K562 (cell line): ENCODE measurements at regions not wholly inside any gene's neighbourhood (a gene's known extent, or its start where the extent isn't known, plus 50 kb on each side); places are given as distances from the start of the nearest gene placed in this dataset.

ENCODE experiments used
- ATAC-seq: fragments of 200-7000 bp; cut with Tn5 transposase; 3 replicates; pipeline ENCODE4 v1.9.1; 2020; ENCODE audit warnings: moderate library complexity
- BruUV-seq: library from RNA; stranded (reverse); fragments of 400-500 nt; replicated peaks from 2 replicates; lab custom pipeline; 2021; lab: Mats Ljungman, UMichigan
- CTCF ChIA-PET: fragments of 300-600 bp; formaldehyde crosslinking; extraction: SDS; loops from one replicate; lab custom pipeline; 2021; ENCODE audit warnings: low intra/inter-chr PET ratio; lab: Yijun Ruan, JAX
- POLR2A ChIA-PET: fragments of 300-600, 350-650 bp; sonication (Branson Sonifier 250); formaldehyde crosslinking; extraction: SDS; loops from one replicate; lab custom pipeline; 2021; ENCODE audit warnings: antibody characterized with exemption, inconsistent platforms; lab: Yijun Ruan, JAX
- DNase-seq, 4 experiments: peaks; one replicate each; pipeline versions ENCODE4 v3.0.0 to v3.0.0-alpha.2; 2011 to 2018; ENCODE audit warnings: low spot score in 3 of 4, mixed read lengths in 3 of 4; ENCODE audit errors: extremely low read depth in 1 of 4
- FAIRE-seq: peaks from 2 replicates; lab custom pipeline; 2011; peaks lifted over from hg19 to GRCh38; lab: Jason Lieb, UNC
- H2AFZ ChIP-seq: 2 replicates; pipeline ENCODE4 v1.6.0; 2011; ENCODE audit warnings: low read depth, low read length, control low read depth, inconsistent platforms
- H3K27ac ChIP-seq: fragments of 200-600 bp; 3 replicates; pipeline ENCODE4 v1.8.0; 2011; ENCODE audit warnings: low read depth, mild to moderate bottlenecking, control low read depth, inconsistent platforms, low read length, moderate library complexity, mixed read lengths; ENCODE audit errors: extremely low read depth
- H3K27me3 ChIP-seq, 2 experiments: fragments of 300-600 bp in 1 of 2; 2 replicates in 1 of 2; 3 replicates in 1 of 2; pipeline versions ENCODE4 v1.6.0 to v1.8.0; 2011; ENCODE audit warnings: inconsistent platforms in 2 of 2, low read length in 2 of 2, mild to moderate bottlenecking in 1 of 2, mixed read lengths in 1 of 2, moderate library complexity in 1 of 2; ENCODE audit not compliant: control insufficient read depth in 2 of 2, insufficient read depth in 2 of 2
- H3K36me3 ChIP-seq: fragments of 300-600 bp; 3 replicates; pipeline ENCODE4 v1.8.0; 2011; ENCODE audit warnings: mild to moderate bottlenecking, low read length, inconsistent platforms; ENCODE audit not compliant: control insufficient read depth, insufficient read depth
- H3K4me1 ChIP-seq, 2 experiments: fragments of 200-600 bp in 1 of 2; replicated peaks in 1 of 2; 2 replicates in 1 of 2; 3 replicates in 1 of 2; pipeline versions ENCODE4 v1.5.1 to v1.8.0; 2011; ENCODE audit warnings: inconsistent platforms in 2 of 2, low read length in 2 of 2, mild to moderate bottlenecking in 1 of 2, mixed read lengths in 1 of 2, moderate library complexity in 1 of 2; ENCODE audit not compliant: control insufficient read depth in 2 of 2, insufficient read depth in 2 of 2
- H3K4me2 ChIP-seq: 2 replicates; pipeline ENCODE4 v1.6.1; 2011; ENCODE audit warnings: low read length, control low read depth, inconsistent platforms, mixed read lengths; ENCODE audit not compliant: insufficient read depth
- H3K4me3 ChIP-seq: fragments of 200-600 bp; sonication (generic), shearing (Covaris generic); 2 replicates; pipeline ENCODE4 v1.5.1; 2016; ENCODE audit warnings: control low read depth, inconsistent platforms
- H3K79me2 ChIP-seq: fragments of 200-600 bp; 3 replicates; pipeline ENCODE4 v1.8.0; 2011; ENCODE audit warnings: low read length, inconsistent platforms; ENCODE audit not compliant: control insufficient read depth, insufficient read depth
- H3K9ac ChIP-seq, 2 experiments: 2 replicates each; pipeline versions ENCODE4 v1.6.0 to v1.6.1; 2011; ENCODE audit warnings: low read depth in 2 of 2, low read length in 2 of 2, control low read depth in 1 of 2, inconsistent platforms in 1 of 2, mild to moderate bottlenecking in 1 of 2, mixed read lengths in 1 of 2; ENCODE audit not compliant: insufficient read depth in 1 of 2
- H3K9me1 ChIP-seq: one replicate; pipeline ENCODE4 v1.6.0; 2011; ENCODE audit warnings: inconsistent platforms, mild to moderate bottlenecking, low read length, moderate library complexity; ENCODE audit not compliant: control insufficient read depth, insufficient read depth
- H3K9me3 ChIP-seq: replicated peaks from 2 replicates; pipeline ENCODE4 v1.5.1; 2011; ENCODE audit warnings: low read depth, low read length, inconsistent platforms; ENCODE audit not compliant: control insufficient read depth, insufficient read depth
- H4K20me1 ChIP-seq: replicated peaks from 2 replicates; pipeline ENCODE4 v1.6.1; 2011; ENCODE audit warnings: low read length, inconsistent platforms, mixed read lengths; ENCODE audit not compliant: control insufficient read depth, insufficient read depth
- HOMEZ ChIP-seq: fragments of 250-450 bp; sonication (Bioruptor Pico); IDR thresholded peaks from 2 replicates; pipeline ENCODE4 v1.4.0; 2020; ENCODE audit warnings: mild to moderate bottlenecking, moderate library complexity
- IFI16 ChIP-seq: fragments of 250-450 bp; sonication (Bioruptor Pico); IDR thresholded peaks from 2 replicates; pipeline ENCODE4 v2.1.2; 2022; ENCODE audit warnings: mild to moderate bottlenecking, inconsistent platforms
- NCOA1 ChIP-seq: fragments of 450-650 bp; IDR thresholded peaks from 2 replicates; pipeline ENCODE4 v1.6.1; 2016; ENCODE audit warnings: low read depth
- NR2C2 ChIP-seq, 2 experiments: fragments of 200-800 bp in 1 of 2; sonication (Bioruptor generic) in 1 of 2; sonication (generic) in 1 of 2; formaldehyde crosslinking in 1 of 2; IDR thresholded peaks; 2 replicates each; pipeline versions ENCODE4 v1.6.1 to v1.8.0; 2016 to 2022; ENCODE audit warnings: mild to moderate bottlenecking in 1 of 2, missing compliant biosample characterization in 1 of 2, missing genetic modification characterization in 1 of 2, missing genetic modification reagents in 1 of 2
- RFX5 ChIP-seq: IDR thresholded peaks from 2 replicates; pipeline ENCODE4 v1.6.1; 2011; ENCODE audit warnings: low read depth, mild to moderate bottlenecking, improper control_type of control experiment, low read length
- SMAD4 ChIP-seq: fragments of 250-450 bp; sonication (Bioruptor Pico); conservative IDR thresholded peaks from 2 replicates; pipeline ENCODE4 v1.8.0; 2021; ENCODE audit warnings: inconsistent platforms, mild to moderate bottlenecking, moderate library complexity
- SMARCC2 ChIP-seq: fragments of 450-650 bp; IDR thresholded peaks from 2 replicates; pipeline ENCODE4 v1.6.1; 2017; ENCODE audit warnings: antibody characterized with exemption, moderate library complexity, mild to moderate bottlenecking, low read depth
- SOX6 ChIP-seq: fragments of 450-650 bp; IDR thresholded peaks from 2 replicates; pipeline ENCODE4 v1.6.1; 2014; ENCODE audit warnings: mild to moderate bottlenecking
- SREBF1 ChIP-seq: fragments of 150-350 bp; IDR thresholded peaks from 2 replicates; pipeline ENCODE4 v1.6.1; 2014; ENCODE audit warnings: antibody characterized with exemption, low read depth, low read length, borderline replicate concordance
- TFE3 ChIP-seq: fragments of 450-650 bp; formaldehyde crosslinking; IDR thresholded peaks from 2 replicates; pipeline ENCODE4 v1.4.0; 2020; ENCODE audit warnings: mild to moderate bottlenecking, mixed read lengths
- XRCC3 ChIP-seq: fragments of 450-650 bp; IDR thresholded peaks from 2 replicates; pipeline ENCODE4 v1.6.1; 2017; ENCODE audit warnings: mild to moderate bottlenecking, moderate library complexity
- XRCC5 ChIP-seq: fragments of 200-400 bp; formaldehyde crosslinking; IDR thresholded peaks from 2 replicates; pipeline ENCODE4 v1.6.1; 2017; ENCODE audit warnings: low read depth, mild to moderate bottlenecking, low read length
- ZBTB11 ChIP-seq, 3 experiments: fragments of 200-800 bp in 1 of 3; fragments of 250-450 bp in 1 of 3; fragments of 450-650 bp in 1 of 3; sonication (Bioruptor Pico) in 1 of 3; sonication (Bioruptor generic) in 1 of 3; formaldehyde crosslinking in 1 of 3; IDR thresholded peaks; 2 replicates each; pipeline versions ENCODE4 v1.6.1 to v1.8.0; 2016 to 2022; ENCODE audit warnings: mild to moderate bottlenecking in 2 of 3, missing genetic modification characterization in 2 of 3, missing compliant biosample characterization in 1 of 3, moderate library complexity in 1 of 3
- ZNF398 ChIP-seq: fragments of 250-450 bp; sonication (Bioruptor Pico); IDR thresholded peaks from 2 replicates; pipeline ENCODE4 v1.8.0; 2021; ENCODE audit warnings: moderate library complexity, mild to moderate bottlenecking, inconsistent platforms
- ZNF699 ChIP-seq: fragments of 250-450 bp; sonication (Bioruptor Pico); IDR thresholded peaks from 2 replicates; pipeline ENCODE4 v1.8.0; 2021; ENCODE audit warnings: mild to moderate bottlenecking, moderate library complexity; ENCODE audit not compliant: insufficient replicate concordance
- in situ Hi-C: fragments of 300-500 bp; cut with MboI; formaldehyde crosslinking; loops from 4 replicates; pipeline ENCODE4 v1.15.0; 2018; ENCODE audit warnings: inconsistent platforms, mixed read lengths
- intact Hi-C: fragments of 100-400 bp; cut with micrococcal nuclease; formaldehyde crosslinking; loops from 2 replicates; pipeline ENCODE4 v1.14.2; 2022

- Histone ChIP-seq H3K4me1 (no peaks in the 10 kb centered on the region), H3K4me2 (no peak overlapping the region), H3K79me2 (no peaks in the 10 kb centered on the region), H3K4me3 (no peak overlapping the region), H3K9ac (no peak overlapping the region), H3K27me3 (no peaks in the 10 kb centered on the region), H4K20me1 (no peaks in the 10 kb centered on the region; the same call in 1 of the 2 replicates), H3K9me1 (no peaks in the 10 kb centered on the region), H3K9me3 (no peaks in the 10 kb centered on the region), H3K36me3 (no peaks in the 10 kb centered on the region), H2AFZ (no peak overlapping the region), H3K27ac (no peak overlapping the region)
- in situ Hi-C loops (no loop called here), intact Hi-C loops (no loop called here)
- BruUV-seq = no TSS peak
- no peak for FAIRE-seq
- DNase-seq = no peak
- ChIA-PET CTCF (no interaction called here), POLR2A (no interaction called here)
- ATAC-seq = no peak
- no peak for TF ChIP-seq TFE3 (CRISPR knock-in tag)
- no peak for TF ChIP-seq SOX6
- no peak for TF ChIP-seq ZNF699 (CRISPR knock-in tag)
- TF ChIP-seq ZNF398 (CRISPR knock-in tag) = no peak
- TF ChIP-seq SMAD4 (CRISPR knock-in tag) = no peak
- no peak for TF ChIP-seq NR2C2 (CRISPR knock-in tag; IDR thresholded peaks at IDR 0.05)
- no peak for TF ChIP-seq NR2C2 (tag; IDR thresholded peaks at IDR 0.05)
- TF ChIP-seq SMARCC2 = no peak
- TF ChIP-seq SREBF1 = no peak
- no peak for TF ChIP-seq ZBTB11 (CRISPR knock-in tag; IDR thresholded peaks at IDR 0.05)
- TF ChIP-seq HOMEZ = no peak
- no peak for TF ChIP-seq XRCC3
- TF ChIP-seq IFI16 (CRISPR knock-in tag) = no peak
- no peak for TF ChIP-seq NCOA1
- no peak for TF ChIP-seq RFX5
- TF ChIP-seq XRCC5 = no peak
Measured at GRCh38 chr12:125473501-125473900, 408.3 kb downstream of the AACS start.
